ENCODE measurements at regions not wholly inside any gene's neighbourhood (a gene's known extent, or its start where the extent isn't known, plus 50 kb on each side); places are given as distances from the start of the nearest gene placed in this dataset.

GRCh38 chr3:178439504-178439903 is 96.7 kb upstream of the KCNMB2 start:
- TF ChIP-seq POLR2A (IDR thresholded peaks at IDR 0.05; ENCODE audit: low read depth, low read length) (no peak), TAF1 (IDR thresholded peaks at IDR 0.05; ENCODE audit: low read depth, low read length) (no peak)

All from GM12891 (cell line).